ENCODE measurements at regions not wholly inside any gene's neighbourhood (a gene's known extent, or its start where the extent isn't known, plus 50 kb on each side); places are given as distances from the start of the nearest gene placed in this dataset.

- no peak for DNase-seq
These were observed 171.9 kb upstream of the JARID2 start for GRCh38 chr6:15073883-15074465.

GRCh38 chr6:15074806-15075205 lies 171.1 kb upstream of the JARID2 start:
- no peak for DNase-seq

GRCh38 chr6:15076565-15076964 lies 169.3 kb upstream of the JARID2 start:
- no peak for DNase-seq

GRCh38 chr6:15077006-15077405 lies 168.9 kb upstream of the JARID2 start:
- DNase-seq, result peak; percentile 22

- no peak for DNase-seq
These were observed 167.9 kb upstream of the JARID2 start for GRCh38 chr6:15077961-15078360.

GRCh38 chr6:15079288-15079817 lies 166.5 kb upstream of the JARID2 start:
- no peak for DNase-seq

GRCh38 chr6:15080895-15081294 lies 165.0 kb upstream of the JARID2 start:
- no peak for DNase-seq

DNA sequence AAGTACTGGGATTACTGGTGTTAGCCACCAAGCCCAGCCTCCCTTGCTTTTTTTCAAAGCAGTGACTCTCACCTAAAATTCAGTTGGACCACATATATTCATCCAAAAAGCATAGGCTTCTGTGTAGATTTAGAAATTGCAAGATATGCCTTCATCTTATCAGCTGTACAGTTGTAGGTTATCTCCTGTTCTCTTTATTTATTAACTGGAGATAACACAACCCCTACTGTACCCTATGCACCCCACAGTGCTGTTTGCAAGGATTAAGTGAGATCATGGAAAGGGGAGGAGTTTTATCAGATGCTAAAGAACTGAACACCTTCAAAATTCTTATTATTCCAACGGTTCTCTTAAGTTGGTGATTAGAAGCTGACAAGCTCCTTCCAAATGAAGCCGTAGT lies 164.4 kb upstream of the JARID2 start:
- no peak for DNase-seq

GRCh38 chr6:15082708-15083107 lies 163.2 kb upstream of the JARID2 start:
- no peak for DNase-seq

DNA sequence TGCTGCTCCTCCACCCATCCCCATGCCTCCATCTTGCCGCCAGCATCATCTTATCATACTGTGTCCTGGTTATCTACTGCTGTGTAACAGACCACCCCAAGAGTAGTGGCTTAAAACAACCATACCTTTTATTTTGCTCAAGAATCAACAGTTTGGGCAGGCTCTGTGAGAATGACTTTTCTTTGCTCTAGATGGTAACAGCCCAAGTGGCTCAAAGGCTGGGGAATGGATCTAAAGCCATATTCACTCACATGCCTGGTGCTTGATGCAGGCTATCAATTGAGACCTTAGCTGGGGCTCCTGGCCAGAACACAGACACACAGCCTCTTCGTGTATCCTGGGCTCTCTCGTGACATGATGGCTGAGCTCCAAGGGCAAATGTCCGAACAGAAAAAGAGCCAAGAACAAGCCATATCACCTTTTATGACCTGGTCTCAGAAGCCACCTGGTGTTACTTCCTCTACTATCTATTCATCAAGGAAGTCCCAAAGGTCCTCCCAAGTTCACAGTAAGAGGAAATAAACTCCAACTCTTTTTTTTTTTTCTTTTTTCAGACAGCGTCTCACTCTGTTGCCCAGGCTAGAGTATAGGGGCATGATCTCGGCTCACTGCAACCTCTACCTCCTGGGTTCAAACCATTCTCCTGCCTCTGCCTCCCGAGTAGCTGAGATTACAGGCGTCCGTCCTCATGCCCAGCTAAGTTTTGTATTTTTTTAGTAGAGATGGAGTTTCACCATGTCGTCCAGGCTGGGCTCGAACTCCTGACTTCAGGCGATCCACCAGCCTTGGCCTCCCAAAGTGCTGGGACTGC lies 159.3 kb upstream of the JARID2 start:
- no peak for DNase-seq

DNA sequence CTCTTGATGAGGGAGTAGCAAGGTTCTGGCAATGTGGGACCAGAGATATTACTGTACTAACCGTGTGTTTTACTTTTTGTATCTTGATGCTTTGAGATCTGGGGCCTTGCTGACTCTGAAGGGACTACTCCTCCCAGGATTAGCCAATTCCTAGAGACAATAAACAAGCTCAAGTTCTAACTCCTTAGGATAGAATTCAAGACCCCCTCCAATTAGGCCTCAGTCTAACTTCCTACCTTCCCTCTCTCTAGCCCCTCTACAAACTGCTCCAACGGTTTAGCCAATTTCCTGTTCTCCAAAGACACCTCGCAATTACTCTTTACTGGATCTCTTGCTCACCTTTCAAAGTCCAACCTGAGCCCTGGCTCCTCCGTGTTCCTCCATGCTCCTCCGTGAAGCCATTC lies 158.7 kb upstream of the JARID2 start:
- DNase-seq, result no peak

DNA sequence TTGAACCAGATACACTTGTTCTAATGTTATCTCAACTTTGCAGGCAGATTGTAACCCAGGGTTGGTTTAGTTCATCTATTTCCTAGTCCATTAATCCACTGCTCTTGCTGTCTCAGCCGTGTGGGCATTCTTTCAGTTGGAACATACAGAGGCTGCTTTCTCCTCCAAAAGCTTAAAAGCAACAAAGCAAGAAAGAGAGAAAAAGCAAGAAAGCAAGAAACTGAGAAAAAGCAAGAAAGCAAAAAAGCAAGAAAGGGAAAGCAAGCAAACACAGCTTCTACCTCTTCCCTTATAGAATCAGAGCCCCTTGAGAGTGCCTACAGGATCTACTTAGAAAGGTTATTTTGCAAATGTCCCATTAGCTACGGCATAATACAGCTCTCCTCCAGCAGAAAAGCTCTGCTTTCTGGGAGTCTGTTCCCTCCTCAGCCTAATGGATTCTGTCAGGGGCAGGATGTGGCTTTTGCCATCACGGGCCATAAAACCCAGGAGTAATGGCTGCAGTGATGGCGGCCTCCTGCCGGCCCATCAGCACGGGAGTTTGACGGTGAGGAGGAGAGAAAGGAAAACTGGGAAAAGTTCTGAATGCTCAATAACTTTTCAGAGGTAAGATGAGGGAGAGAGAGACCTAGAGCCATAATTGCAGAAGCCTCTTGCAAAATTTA lies 156.8 kb upstream of the JARID2 start:
- no peak for DNase-seq

DNA sequence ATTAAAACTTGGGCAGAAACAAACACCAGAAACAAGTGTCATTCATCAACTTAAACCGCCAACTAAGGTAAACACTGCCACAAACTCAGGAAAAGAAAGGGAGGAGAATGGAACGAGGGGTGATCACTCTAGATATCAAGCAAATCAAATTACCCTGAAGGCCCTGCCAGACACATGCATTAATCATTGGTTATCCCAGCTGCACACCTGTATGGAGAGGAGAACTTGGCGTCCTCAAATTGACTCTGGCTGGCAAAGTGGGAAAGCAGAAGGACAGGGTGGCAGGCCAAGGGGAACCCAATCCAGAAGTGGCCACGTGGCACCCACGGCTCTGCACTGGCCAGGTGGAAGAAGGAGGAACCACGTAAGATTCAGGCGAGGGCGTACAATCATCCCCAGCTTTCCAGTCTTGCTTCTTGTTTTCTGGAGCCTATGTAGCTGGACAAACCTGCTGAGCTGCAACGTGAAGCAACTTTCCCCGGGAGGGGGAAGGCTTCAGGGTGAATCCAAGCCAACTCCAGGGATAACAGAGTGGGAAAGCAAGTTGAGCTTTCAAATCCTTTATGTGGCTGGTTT lies 156.2 kb upstream of the JARID2 start:
- no peak for DNase-seq

DNA sequence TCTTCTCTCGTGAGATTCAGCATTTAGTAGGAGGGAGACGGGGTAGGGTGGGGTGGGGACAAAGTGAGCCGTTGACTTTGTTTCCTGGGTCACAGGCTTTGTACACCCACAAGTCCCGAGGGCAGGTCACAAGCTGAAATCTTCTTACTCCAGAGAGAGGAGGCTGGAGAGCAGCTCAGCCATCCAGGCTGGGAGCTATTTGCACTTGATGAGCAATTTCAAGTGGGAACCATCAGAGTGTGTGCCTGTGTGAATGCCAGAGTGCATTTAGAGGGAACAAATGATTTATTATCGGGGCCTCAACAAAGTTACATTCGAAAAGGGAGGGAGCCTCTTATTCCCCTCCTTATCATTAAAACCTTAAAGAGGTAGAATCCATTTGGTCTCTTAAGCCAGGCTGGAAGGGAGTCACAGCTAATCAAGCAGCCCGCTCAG lies 155.7 kb upstream of the JARID2 start:
- no peak for DNase-seq

GRCh38 chr6:15090745-15091384 lies 155.0 kb upstream of the JARID2 start:
- DNase-seq, result no peak

DNA sequence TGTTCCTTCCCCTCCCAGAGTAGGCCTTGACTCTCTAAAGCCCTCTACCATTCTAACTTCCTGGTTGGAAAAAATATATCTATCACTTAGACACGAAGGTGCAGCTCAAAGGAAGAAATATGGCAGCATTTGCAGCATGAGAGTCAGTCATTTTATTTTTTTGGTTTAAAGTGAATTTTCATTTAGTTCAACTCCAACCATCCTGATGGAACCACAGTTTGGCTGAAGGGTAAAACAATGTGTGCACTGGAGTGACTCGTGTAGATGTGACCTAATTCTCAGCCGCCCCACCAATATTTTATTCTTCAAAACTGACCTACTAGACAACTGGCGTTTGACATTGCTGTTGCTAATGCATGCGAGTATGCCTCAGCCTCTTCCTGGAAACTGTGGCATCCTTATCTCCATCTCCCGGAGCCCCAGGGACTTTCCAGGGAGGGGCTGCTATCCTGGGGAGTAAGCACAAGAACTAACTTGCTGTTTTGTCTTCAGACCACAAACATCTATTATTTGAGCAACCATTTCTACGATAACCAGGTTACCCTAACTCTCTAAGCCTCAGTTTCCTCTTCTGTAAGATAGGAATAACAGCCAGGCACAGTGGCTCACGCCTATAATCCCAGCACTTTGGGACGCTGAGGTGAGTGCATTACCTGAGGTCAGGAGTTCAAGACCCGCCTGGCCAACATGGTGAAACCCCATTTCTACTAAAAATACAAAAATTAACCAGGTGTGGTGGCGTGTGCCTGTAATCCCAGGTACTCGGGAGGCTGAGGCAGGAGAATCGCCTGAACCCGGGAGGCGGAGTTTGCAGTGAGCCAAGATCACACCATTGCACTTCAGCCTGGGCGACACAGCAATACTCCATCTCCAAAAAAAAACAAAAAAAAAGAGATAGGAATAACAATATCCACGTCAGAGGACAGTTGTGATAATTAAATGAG lies 148.7 kb upstream of the JARID2 start:
- peak; percentile 11 for DNase-seq

GRCh38 chr6:15101130-15101529 lies 144.7 kb upstream of the JARID2 start:
- no peak for DNase-seq

DNA sequence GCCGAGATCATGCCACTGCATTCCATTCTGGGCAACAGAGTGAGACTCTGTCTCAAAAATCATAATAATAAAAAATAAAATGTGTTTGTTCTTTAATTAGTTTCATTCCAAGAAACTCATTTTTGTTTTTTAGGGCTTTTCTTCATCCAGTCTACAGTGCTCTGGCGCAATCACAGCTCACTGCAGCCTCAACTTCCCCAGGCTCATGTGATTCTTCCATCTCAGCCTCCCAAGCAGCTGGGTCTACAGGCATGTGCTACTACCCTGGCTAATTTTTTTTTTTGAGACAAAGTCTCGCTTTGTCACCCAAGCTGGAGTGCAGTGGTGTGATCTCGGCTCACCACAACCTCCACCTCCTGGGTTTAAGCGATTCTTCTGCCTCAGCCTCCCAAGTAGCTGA lies 143.6 kb upstream of the JARID2 start:
- no peak for DNase-seq

GRCh38 chr6:15106958-15107643 lies 138.8 kb upstream of the JARID2 start:
- DNase-seq, result no peak

DNA sequence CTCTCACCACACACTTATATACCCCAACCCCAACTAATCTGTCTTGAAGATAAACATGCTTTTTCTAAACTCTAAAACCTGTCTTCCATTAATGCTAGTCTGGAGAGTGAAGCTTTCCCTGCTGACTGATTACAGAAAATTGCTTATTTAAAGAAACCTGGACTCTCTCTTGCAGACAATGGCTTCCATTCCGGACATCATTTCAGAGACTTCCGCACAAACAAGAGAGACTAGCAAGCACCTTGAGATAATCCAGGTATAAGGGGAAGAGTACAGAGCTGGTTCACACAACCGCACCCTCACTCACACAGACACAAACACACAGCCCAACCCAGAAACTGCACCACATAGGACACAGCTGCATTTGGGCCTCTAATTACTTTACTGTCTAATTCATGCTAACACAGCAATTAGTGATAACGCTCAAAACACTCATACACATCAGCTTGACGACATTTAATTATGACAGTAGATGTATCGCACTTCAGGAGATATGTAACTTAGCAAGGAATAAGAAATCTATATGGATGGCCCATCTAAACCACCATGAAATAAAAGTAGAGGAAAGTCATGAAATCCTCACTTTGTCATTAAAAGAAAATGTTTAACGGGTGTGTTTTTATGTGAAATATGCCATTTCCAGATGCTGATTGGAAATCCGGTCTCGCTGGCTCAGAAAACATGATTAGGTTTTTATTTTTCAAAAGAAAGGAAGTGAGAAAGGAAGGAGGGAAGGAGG lies 138.1 kb upstream of the JARID2 start:
- no peak for DNase-seq
